ENCODE measurements at regions not wholly inside any gene's neighbourhood (a gene's known extent, or its start where the extent isn't known, plus 50 kb on each side); places are given as distances from the start of the nearest gene placed in this dataset.

GRCh38 chr18:29164020-29164706, 987.2 kb upstream of the CDH2 start:
- DNase-seq (ENCODE audit: low read depth in 2 of 2): peak; percentile 92 to 93

GRCh38 chr18:29163596-29163995, 986.7 kb upstream of the CDH2 start:
- DNase-seq (ENCODE audit: low read depth in 2 of 2): no peak

GRCh38 chr18:29161429-29161828, 984.5 kb upstream of the CDH2 start:
- no peak for DNase-seq (ENCODE audit: low read depth in 2 of 2)

- DNase-seq (ENCODE audit: low read depth in 2 of 2): no peak
Measured at GRCh38 chr18:29160170-29160569, 983.2 kb upstream of the CDH2 start.

- no peak for DNase-seq (ENCODE audit: low read depth in 2 of 2)
Measured at GRCh38 chr18:29157905-29158304, 981.0 kb upstream of the CDH2 start.

GRCh38 chr18:29157057-29157780, 980.3 kb upstream of the CDH2 start:
- no peak for DNase-seq (ENCODE audit: low read depth in 2 of 2)

- no peak for DNase-seq (ENCODE audit: low read depth in 2 of 2)
Measured at GRCh38 chr18:29156531-29156930, 979.6 kb upstream of the CDH2 start.

- peak; percentile 90 to 92 for DNase-seq (ENCODE audit: low read depth in 2 of 2)
Measured at GRCh38 chr18:29154758-29155725, 978.1 kb upstream of the CDH2 start.

GRCh38 chr18:29154196-29154757, 977.3 kb upstream of the CDH2 start:
- DNase-seq (ENCODE audit: low read depth in 2 of 2): no peak

GRCh38 chr18:29153091-29153490, 976.2 kb upstream of the CDH2 start:
- DNase-seq (ENCODE audit: low read depth in 2 of 2): no peak

GRCh38 chr18:29147944-29148343, 971.0 kb upstream of the CDH2 start:
- DNase-seq (ENCODE audit: low read depth in 2 of 2): peak; percentile 47 to 52

- DNase-seq (ENCODE audit: low read depth in 2 of 2): no peak
Measured at GRCh38 chr18:29146068-29146467, 969.1 kb upstream of the CDH2 start.

GRCh38 chr18:29140590-29140989, 963.7 kb upstream of the CDH2 start:
- no peak for DNase-seq (ENCODE audit: low read depth in 2 of 2)

GRCh38 chr18:29137773-29138495, 961.0 kb upstream of the CDH2 start:
- DNase-seq (ENCODE audit: low read depth in 2 of 2): no peak

- no peak for DNase-seq (ENCODE audit: low read depth in 2 of 2)
Measured at GRCh38 chr18:29123706-29124530, 947.0 kb upstream of the CDH2 start.

GRCh38 chr18:29104671-29105070, 927.7 kb upstream of the CDH2 start:
- no peak for DNase-seq (ENCODE audit: low read depth in 2 of 2)

- no peak for DNase-seq (ENCODE audit: low read depth in 2 of 2)
Measured at GRCh38 chr18:29104227-29104626, 927.3 kb upstream of the CDH2 start.

GRCh38 chr18:29096079-29096770, 919.3 kb upstream of the CDH2 start:
- no peak for DNase-seq (ENCODE audit: low read depth in 2 of 2)

- DNase-seq (ENCODE audit: low read depth in 2 of 2): no peak
Measured at GRCh38 chr18:29087616-29088246, 910.8 kb upstream of the CDH2 start.
